Activated CD8-positive, alpha-beta memory T cell treated with anti-CD3 and anti-CD28 coated beads for 36 hours (primary cell): ENCODE measurements at regions not wholly inside any gene's neighbourhood (a gene's known extent, or its start where the extent isn't known, plus 50 kb on each side); places are given as distances from the start of the nearest gene placed in this dataset.
"Not testable (repeated sequence)": the region's sequence is repeated elsewhere in the genome, so short reads cannot be mapped to it uniquely, and the experiment has no call there.

ENCODE experiments used
- CTCF ChIA-PET: fragments of 350-600 bp; sonication (Branson Sonifier 250); formaldehyde crosslinking; loops from one replicate; lab custom pipeline; 2021; ENCODE audit warnings: antibody characterized with exemption; lab: Charles Lee
- POLR2A ChIA-PET: fragments of 350-600 bp; sonication (Branson Sonifier 250); formaldehyde crosslinking; loops from one replicate; lab custom pipeline; 2021; ENCODE audit warnings: antibody characterized with exemption; lab: Charles Lee

DNA sequence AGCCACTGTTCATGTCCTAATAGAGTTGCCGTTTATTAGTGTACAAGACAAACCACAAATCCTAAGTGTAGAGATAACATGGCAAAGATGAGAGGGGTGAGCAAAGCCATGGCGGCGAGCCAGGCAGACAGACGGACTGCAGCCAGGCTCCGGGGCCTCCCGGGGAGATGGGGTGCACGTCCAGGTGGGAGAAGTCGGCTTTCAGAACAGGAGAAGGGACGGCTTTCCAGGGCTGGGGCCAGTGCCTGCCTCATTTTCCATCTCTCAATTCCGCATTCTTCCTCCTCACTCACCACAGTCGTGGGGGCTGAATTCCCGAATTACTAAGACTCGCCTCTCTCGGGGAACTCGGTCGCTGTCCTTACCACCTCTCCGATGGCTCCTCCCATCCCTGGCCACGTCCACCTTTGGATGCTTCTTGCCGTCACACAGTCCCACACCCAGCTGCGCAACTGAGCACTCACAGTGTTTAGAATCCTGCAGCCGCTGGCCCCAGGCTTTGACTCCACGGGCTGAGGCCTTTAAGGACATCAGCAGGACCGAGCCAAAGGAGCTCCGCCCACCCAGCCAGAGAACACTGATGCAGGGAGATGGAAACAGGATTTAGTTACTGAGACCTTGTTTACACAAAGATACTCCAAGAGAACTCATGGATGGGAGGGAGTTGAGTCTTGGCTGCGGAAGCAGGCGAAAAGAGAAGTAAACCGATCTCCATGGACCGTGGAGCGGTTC is 59.7 kb downstream of the RNF112 start:
- POLR2A ChIA-PET: no interaction called here
- CTCF ChIA-PET: interaction anchor here (1.1 kb wide), 1 partner anchor 15 kb away, joined by 3 read pairs; no protein-coding TSS in a partner anchor

DNA sequence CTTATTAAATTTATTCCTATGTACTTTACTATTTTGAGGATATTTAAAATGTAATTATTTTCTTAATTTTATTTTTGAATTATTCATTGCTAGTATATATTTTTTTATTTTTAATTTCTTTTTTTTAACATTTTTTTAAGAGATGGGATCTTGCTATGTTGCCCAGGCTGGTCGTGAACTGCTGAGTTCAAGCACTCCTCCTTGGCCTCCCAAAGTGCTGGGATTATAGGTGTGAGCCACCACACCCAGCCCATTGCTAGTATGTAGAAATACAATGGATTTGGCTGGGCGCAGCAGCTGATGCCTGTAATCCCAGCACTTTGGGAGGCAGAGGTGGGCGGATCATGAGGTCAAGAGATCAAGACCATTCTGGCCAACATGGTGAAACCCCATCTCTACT is 59.2 kb upstream of the SLC47A1 start:
- POLR2A ChIA-PET: not testable (repeated sequence)
- CTCF ChIA-PET: interaction anchor here (0.7 kb wide), 1 partner anchor 215 kb away, joined by 4 read pairs; no protein-coding TSS in a partner anchor

DNA sequence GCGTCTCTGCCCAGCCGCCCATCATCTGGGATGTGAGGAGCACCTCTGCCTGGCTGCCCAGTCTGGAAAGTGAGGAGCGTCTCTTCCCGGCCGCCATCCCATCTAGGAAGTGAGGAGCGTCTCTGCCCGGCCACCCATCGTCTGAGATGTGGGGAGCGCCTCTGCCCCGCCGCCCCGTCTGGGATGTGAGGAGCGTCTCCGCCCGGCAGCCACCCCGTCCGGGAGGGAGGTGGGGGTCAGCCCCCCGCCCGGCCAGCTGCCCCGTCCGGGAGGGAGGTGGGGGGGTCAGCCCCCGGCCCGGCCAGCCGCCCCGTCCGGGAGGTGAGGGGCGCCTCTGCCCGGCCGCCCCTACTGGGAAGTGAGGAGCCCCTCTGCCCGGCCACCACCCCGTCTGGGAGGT is 57.9 kb upstream of the SLC47A1 start:
- CTCF ChIA-PET, POLR2A ChIA-PET: not testable (repeated sequence)

DNA sequence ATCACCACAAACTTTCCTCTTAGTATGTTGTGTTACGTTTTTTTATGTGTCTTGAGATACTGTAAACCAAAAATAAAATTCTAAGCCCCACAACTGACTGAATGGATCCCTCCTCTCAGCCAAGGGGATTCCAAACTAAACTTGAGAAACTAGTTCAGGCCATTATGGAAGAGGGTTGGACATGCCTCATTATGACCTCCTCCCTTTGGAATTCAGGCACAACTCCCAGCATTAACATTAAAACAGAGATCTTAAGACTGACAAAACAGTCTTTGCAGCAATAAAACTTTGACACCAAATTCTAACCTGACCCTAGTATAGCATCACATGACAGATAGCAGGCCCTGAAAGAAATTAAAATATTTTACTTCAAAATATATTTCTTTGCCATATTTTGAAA is 51.1 kb upstream of the SLC47A1 start:
- ChIA-PET POLR2A (no interaction called here), CTCF (interaction anchor here (0.6 kb wide), 1 partner anchor 11 kb away, joined by 3 read pairs; no protein-coding TSS in a partner anchor)
